Hematopoietic multipotent progenitor cell treated with erythropoietin and hydrocortisone succinate and interleukin-3 and kit ligand, for 17 days (in vitro differentiated cells): ENCODE measurements at regions not wholly inside any gene's neighbourhood (a gene's known extent, or its start where the extent isn't known, plus 50 kb on each side); places are given as distances from the start of the nearest gene placed in this dataset.

Source experiments
- DNase-seq: peaks from one replicate; pipeline ENCODE4 v3.0.0-alpha.2; 2015; ENCODE audit warnings: low spot score

- DNase-seq, result no peak
Measured at GRCh38 chr2:147550995-147551731, 293.7 kb upstream of the ACVR2A start.

DNA sequence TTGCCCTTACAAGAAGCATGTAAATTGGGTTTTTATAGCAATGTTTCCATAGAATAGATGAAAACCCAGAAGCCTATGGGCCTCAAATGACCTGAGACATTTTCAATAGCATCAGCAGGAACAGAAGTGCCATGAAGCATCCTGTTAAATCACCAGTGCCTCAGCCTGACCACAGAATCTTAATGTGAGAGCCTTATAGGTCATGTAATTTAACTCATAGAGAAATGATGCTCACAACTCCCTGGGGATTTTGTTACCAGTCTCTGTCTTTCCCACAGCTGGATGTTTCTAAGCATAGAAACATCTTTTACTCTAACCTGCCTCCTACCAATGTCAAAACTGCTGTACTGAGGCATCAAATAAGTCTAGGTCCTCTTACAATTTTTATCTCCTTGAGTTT is 295.8 kb upstream of the ACVR2A start:
- DNase-seq, result no peak

GRCh38 chr2:147548451-147548850 is 296.4 kb upstream of the ACVR2A start:
- no peak for DNase-seq

- no peak for DNase-seq
Measured at GRCh38 chr2:147547440-147547839, 297.4 kb upstream of the ACVR2A start.

DNA sequence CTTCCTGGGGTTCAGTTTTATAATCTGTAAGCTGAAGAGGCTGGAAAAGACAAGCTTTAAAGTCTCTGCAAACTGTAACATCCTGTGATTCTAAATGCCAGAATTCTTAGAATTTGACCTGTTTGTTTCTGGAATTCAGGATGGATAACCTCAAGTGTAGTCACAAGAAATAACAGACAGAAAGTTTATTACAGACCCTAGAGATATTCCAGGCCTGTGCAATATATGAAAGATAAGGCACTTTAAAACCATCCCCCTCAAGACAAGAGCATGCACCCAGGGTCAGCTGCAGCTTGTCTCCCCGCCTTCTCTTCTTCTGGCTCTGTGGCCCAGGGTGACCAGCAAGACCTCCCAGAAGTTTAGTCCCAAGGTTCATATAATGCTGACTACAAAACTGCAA is 298.7 kb upstream of the ACVR2A start:
- no peak for DNase-seq

GRCh38 chr2:147543056-147543455 is 301.8 kb upstream of the ACVR2A start:
- no peak for DNase-seq

GRCh38 chr2:147542351-147542750 is 302.5 kb upstream of the ACVR2A start:
- no peak for DNase-seq

GRCh38 chr2:147541314-147541713 is 303.5 kb upstream of the ACVR2A start:
- no peak for DNase-seq

DNA sequence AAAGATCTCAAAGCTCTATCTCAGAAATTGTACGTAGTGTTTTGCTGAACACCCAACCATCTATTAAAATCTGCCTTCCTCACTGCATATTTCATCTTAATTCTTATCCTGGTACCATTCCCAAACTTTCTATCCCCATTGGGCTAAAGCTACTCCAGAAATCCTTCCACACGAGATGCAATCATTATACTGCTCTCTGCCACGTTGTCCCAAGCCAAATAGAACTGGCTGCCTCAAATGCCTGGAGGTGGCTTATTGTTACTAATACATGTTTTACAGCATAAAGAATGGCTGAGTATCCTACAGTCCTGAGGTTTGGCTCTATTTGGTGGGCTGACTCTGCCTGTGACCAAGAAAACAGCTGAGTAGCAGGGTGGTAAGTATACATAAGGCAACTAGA is 306.0 kb upstream of the ACVR2A start:
- no peak for DNase-seq

DNA sequence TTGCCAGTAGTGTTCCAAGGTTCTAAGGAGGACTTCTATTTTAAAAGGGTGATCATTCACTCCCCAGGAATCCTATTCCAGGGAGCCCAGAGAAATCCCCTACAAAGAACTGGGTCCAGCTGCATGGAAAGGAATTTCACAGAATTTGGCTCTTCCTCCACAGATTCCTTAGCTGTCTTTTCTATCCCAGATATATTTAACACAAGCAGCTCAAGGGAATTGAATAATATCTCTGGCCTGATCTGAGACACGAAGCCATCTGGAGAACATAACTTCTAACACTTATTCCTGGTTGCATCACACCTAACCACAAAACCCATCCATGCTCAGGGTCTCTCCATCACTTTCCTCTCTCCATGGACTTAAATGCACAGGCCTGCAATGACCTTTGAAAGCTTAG is 306.7 kb upstream of the ACVR2A start:
- DNase-seq, result no peak

DNA sequence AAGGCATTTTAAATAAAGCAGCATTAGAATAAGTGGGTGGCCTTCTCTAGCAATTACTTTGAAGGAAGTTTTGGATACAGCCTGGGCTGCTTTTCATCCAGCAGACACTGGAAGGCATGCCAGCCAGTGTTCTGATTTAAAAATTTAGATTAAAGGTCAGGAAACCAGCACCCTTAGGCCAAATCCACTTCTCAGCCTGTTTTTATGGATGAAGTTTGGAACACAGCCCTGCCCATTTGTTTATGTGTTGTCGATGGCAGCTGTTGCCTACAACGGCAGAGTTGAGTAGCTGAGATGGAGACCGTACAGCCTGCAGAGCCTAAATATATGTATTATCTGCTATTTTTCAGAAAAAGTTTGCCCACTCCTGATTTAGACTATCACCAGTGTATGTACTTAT is 313.6 kb upstream of the ACVR2A start:
- DNase-seq, result no peak

- DNase-seq, result no peak
Measured at GRCh38 chr2:147530033-147530432, 314.8 kb upstream of the ACVR2A start.

DNA sequence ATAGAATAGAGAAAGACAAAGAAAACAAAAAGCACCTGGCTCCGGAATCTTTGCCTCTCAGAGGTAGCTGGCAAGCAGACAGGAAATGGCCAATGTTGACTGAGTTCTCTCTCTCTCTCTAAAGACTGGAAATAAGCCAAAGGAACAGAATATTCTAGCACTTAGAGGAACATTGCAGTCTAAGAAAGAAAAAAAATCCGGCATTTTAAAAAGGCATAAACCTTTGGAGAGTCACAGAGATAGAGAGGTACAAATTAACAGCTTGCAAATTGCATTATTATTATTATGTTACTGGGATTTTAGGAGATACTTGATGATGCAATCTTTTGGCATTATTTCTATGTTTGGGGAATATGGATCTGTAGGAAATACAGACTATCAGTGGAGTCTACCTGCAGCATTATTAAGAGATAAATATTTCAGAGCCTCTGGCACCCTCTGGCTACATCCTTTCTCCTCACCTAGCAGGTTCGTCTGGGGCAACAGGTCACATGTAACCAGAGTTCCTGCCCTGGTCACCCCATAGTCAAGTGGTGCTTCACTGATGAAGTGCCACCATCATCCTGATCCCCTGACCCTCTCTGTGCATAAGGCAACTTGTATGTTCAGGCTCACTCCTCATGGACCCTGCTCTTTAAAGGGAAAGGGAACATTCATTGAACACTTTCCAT is 318.9 kb upstream of the ACVR2A start:
- DNase-seq, result no peak

DNA sequence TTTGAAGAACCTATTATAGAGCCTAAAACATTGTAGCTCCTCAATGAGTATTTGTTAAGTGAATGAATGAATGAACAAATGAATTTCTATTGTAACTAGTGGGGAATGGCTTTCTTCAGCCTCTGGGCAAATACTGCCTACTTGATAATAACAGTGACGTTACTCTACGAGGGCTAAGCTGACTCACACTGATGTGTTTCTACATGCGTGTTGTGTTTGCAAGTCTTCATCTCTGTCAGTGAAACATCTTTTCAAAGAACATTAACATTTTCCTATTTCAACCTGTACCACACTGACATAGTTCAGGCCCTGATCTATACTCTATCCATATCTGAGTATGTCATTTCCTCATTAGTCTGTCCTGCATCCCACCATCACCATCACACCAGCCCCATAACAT is 319.9 kb upstream of the ACVR2A start:
- DNase-seq, result no peak

DNA sequence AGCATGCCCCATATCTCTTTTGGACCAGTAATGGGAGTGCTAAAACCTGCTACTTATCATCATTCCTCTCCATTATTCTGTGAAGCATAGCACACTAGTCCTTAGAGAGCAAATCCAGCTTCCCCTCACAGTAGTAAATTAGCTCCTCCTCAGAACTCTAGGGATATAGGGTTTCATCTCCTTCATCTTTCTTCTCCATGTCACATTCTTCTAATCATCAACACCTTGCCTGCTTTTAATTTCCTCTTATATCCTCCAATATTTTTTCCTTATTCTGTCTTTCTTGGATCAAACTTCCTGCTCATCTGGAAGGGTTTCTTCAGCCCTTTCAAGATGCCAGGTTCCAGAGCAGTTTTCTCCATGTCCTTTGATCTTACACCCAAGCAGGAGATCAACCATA is 321.4 kb upstream of the ACVR2A start:
- no peak for DNase-seq

DNA sequence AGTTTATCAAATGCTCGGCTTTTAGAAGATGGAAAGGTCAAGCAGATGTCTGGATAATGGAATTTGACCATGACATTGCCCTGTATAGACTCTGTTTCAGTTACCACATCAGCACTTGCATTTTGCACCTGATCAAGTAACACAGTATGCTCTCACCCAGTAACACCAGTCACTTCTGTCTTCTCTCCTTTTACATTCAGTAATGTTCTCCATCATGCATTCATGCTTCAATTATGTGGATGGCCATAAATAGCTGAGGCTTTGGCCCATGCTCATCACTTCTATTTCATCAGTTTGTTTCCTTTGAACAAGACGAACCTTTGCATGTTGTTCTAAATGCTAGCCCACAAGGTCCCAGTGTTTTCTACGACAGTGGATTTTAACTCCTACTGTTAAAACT is 322.9 kb upstream of the ACVR2A start:
- DNase-seq, result no peak

GRCh38 chr2:147520817-147521216 is 324.0 kb upstream of the ACVR2A start:
- DNase-seq, result no peak

DNA sequence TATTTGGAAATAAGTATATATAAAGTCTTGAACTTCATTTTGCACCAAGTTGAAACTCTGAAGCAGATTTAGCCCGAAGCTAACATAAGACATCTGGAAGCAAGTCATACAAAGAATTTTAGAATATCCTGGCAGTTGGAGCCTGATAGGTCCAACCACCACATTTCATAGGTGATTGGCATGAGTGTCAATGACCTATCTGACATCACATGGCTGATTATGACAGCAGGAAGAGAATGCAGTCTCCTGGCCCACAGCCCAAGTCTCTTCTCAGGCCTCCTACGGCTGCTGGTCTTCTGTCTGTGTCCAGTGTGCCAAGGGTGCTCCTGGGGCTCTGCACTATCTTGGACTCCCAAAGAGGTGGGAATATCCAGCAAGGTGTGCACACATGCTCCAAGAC is 325.7 kb upstream of the ACVR2A start:
- no peak for DNase-seq

- no peak for DNase-seq
Measured at GRCh38 chr2:147515213-147515612, 329.6 kb upstream of the ACVR2A start.

- no peak for DNase-seq
Measured at GRCh38 chr2:147512206-147512605, 332.6 kb upstream of the ACVR2A start.

DNA sequence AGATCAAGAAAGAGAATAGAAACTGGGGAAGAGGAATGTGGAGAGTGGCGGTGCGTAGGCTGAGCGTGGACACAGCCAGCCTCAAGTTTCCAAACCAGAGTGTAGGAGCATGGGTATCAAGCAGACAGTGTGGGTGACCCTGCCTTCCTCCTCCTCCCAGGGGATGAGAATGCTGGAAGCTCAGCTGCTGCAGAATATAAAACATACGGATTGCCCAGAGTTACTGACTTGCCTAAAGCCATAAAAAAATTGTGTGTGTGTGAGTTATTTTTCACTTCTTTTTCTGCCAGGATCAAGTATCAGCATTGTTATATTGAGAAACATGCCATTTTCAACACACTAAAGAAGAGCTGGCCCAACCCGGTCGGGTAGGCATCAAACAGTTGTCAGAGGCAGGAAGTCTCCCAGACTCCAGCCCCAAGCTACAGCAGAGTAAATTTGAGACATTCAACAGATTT is 333.3 kb upstream of the ACVR2A start:
- DNase-seq, result no peak

GRCh38 chr2:147509821-147510220 is 335.0 kb upstream of the ACVR2A start:
- no peak for DNase-seq

DNA sequence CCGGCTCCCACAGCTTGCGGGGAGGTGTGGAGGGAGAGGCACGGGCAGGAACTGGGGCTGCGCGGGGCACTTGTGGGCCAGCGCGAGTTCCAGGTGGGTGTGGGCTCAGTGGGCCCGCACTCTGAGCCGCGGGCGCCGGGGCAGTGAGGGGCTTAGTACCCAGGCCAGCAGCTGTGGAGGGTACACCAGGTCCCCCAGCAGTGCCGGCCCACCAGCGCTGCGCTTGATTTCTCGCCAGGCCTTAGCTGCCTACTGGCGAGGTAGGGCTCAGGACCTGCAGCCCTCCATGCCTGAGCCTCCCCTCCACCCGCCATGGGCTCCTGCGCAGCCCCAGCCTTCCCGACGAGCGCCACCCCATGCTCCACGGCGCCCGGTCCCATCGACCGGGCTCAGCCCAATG is 337.9 kb upstream of the ACVR2A start:
- DNase-seq, result no peak

- DNase-seq, result no peak
Measured at GRCh38 chr2:147502711-147503290, 342.0 kb upstream of the ACVR2A start.
